GM18499 (cell line): ENCODE measurements at regions not wholly inside any gene's neighbourhood (a gene's known extent, or its start where the extent isn't known, plus 50 kb on each side); places are given as distances from the start of the nearest gene placed in this dataset.
"Not testable (repeated sequence)": the region's sequence is repeated elsewhere in the genome, so short reads cannot be mapped to it uniquely, and the experiment has no call there.

Experiments
- ATAC-seq: cut with Tn5 transposase; IDR thresholded peaks from one replicate; pipeline ENCODE4 v1.9.1; 2021; ENCODE audit warnings: moderate number of reproducible peaks; ENCODE audit not compliant: insufficient read depth, unreplicated experiment

DNA sequence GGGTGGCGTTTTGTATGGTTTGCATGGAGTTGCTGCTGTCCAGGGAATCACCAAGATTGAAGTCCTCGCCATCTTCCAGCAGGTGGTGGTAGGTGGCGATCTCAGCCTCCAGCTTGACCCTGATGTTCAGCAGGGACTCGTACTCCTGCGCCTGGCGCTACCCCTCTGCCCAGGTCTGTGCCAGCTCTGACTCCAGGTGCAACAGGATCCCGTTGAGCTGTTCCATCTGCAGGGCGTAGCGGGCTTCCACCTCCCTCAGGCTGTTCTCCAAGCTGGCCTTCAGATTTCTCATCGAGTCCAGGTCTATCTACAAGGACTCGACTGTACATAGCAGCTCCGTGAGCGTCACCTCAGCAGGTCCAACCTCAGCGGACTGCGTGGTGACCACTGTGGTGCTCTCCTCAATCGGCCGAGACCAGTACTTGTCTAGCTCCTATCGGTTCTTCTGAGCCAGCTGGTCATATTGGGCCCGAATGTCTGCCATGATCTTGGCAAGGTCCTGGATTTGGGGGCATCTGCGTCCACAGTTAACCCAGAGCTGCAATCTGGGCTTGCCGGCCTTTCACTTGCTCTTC, 1584.8 kb upstream of the ACO1 start:
- ATAC-seq, result no peak

DNA sequence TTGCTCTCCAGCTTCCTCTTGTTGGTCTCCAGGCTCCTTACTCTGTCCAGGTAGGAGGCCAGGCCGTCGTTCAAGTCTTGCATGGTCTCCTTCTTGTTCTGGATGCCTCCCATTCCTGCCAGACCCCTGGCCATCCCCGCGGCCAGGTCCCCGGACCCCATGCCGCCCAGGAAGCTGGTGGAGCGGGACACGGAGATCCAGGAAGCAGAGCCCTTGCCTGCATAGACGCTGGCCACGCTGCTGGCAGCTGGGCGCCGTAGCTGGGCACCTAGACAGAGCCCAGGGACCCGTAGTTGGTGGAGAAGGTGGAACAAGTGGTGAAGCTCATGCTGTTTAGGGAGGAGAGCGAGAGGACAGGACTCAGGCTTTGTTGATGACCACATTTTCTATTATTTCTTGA, 1584.0 kb upstream of the ACO1 start:
- no peak for ATAC-seq

DNA sequence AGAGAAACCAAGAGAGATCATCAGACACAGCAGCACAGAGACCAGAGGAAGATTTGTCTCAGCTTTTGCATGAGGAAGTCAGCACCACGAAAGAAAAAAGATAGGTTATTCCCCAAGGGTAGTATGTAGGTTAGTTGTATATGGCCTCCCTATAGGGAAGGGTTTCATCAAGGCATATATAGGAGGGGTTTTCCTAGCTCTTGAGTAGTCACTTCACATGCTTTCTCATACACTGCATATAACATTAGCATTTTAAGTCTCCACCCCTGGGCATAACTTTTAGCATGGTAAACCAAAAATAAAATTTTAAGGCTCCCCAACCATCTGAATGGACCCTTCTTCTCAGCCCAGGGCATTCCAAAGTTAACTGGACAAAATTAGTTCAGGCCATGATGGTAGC, 1571.6 kb upstream of the ACO1 start:
- ATAC-seq, result no peak

DNA sequence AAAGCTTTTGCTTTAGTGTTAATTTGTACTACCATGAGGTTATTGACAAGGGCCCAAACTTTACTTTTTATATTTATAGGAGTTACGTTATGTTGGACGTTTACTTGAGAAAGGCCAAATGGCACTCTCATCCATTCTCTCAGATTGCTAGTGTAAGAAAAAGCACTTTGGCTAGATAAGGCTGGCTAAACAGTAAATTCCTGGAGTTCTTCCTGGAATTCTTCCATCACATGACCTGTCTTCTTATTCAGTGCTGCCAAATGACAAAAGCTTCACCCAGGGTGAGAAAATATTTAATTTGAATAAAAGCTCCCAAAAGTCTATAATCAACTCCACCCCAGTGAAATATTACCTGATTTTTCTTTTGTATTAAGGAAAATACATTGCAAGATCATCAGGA, 1568.9 kb upstream of the ACO1 start:
- ATAC-seq, result no peak

DNA sequence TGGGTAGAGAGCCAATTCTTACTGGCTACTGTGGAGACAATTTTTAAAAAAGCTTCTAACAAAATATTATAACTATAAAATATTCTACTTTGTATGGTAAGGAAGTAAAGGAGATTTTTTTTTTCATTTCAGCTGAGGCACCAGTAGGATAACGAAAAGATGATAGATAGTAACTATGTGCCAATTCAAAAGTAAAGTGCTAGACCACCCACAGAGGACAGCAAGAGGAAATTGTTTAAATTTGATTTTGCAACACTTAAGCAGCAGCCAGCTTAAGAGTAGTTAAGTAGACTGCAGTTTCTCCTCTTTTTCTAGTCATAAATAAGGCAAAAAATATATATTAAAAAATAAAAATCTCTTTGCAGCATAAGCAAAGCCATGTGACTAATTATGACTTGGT, 1539.3 kb upstream of the ACO1 start:
- ATAC-seq, result no peak

DNA sequence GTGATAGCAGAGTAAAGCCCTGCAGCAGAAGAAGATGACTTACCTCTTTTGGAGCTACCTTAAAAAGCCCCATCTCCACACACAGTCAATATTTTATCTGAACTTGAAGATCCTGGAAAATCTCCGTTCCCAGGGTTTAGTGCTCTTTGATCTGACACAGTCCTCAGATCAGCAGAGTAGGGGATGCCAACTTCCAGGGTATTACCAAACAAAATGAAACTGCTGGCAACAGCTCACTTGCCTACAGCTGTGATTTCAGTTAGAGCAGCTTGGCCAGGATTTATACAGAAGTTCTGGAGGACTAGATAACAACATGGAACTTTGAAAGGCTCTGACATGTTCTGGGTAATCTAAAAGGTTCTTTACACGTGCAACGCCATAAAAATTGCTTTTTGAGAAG, 1537.8 kb upstream of the ACO1 start:
- ATAC-seq, result no peak

DNA sequence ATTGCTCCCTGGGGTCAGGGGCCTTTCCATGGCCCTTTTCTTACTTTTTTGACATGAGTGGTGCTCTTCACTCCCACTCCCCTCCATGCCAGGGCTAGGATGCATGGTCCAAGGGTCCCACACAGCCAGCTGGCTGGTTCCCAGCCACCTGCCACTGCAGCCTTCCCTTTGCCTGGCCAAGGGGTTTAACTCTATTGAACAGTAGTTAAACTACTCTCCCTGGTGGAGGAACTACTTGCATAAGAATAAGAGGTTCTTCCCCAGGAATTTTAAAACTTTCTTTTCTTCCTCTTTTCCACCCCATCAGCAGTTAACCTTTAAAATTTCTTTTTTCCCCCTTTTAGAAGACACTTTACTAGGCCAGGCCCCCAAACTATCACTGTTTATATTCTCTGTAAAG, 1532.8 kb upstream of the ACO1 start:
- no peak for ATAC-seq

DNA sequence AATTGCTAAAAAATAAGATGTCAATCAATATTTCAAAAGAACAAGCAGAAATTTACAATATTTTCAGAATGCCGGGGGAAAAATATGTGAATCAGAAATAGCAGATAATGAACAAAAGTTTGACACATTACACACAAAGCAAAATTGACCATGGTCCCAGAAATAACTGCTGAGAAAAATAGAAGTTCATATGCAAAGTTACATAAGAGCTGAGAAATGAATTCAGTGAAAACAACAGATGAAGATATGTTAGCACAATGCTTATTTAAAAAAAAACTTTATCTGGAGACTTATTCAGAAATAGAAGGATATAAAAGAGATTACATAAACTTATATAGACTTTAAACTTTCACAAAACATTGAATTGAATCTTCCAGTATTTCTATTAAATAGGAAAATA, 1483.7 kb upstream of the ACO1 start:
- no peak for ATAC-seq

DNA sequence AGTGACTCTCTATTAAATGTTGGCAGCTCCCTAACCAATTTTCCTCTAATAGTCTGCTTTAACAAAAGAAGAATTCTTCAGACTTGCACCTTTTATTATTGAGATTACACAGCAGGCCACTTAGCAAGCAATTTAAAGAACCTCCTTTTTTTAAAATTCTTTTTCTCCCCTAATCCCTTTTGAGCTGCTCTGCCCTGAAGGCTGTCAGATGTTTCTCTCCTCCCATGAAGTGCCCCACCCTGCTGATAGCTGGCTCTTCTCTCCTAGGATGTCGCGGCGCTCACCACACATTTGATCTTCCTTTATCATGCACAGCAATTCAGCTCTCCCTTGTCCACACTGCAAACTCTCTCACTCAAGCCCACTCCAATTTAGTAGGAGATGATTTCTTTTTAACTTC, 1471.1 kb upstream of the ACO1 start:
- no peak for ATAC-seq

DNA sequence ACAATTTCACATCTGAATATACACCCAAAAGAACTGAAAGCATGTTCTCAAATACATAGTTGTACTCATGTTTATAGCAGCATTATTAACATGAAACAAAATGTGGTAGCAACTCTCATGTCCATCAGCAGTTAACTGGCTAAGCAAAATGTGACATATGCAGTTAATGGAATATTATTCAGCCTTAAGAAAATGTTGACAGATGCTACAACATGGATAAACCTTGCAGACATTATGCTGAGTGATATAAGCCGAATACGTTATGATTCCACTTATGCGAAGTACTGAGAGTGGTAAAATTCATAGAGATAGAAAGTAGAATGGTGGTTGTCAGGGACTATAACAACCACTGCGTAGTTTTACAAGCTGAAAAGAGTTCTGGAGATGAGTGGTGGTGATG, 1469.0 kb upstream of the ACO1 start:
- ATAC-seq, result no peak

DNA sequence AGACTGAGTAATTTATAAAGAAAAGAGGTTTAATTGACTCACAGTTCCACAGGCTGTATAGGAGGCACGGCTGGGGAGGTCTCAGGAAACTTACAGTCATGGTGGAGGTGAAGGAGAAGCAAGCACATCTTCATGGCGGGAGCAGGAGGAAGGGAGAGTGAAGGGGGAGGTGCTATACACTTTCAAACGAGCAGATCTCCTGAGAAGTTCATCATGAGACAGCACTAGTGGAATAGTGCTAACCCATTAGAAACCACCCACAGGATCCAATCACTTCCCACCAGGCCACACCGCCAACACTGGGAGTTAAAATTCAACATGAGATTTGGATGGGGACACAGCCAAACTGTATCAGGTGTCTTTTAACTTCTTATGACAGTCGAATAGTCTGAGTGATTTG, 1459.3 kb upstream of the ACO1 start:
- no peak for ATAC-seq

DNA sequence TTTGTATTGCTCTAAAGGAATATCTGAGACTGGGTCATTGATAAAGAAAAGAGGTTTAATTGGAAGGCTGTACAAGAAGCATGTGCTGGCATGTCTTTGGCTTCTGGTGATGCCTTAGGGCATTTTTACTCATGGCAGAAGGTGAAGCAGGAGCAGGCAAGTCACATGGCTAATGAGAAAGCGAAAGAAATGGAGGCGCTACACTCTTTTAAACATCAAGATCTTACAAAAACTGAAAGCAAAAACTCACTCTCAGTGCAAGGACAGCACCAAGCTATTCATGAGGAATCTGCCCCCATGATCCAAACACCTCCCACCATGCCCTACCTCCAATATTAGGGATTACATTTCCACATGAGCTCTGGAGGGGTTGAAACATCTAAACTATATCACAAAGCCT, 1458.8 kb upstream of the ACO1 start:
- ATAC-seq, result no peak

DNA sequence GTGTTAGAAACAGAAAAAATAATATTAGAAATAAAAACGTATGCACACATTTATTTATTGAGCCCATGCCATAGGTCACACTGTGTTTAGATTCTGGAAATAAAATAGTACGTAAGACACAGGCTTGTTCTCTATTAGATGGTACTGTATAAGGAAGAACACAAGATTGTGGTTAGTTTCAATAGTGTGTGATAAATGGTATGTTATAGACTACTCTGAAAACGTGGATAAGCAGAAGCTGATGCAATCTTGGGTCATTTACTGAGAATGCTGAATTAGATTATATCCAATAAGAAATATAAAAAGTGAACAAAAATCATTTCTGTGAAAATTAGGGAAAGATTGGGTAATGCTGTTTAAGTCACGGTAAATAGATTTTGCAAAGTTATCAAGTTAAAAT, 1456.4 kb upstream of the ACO1 start:
- ATAC-seq, result no peak

DNA sequence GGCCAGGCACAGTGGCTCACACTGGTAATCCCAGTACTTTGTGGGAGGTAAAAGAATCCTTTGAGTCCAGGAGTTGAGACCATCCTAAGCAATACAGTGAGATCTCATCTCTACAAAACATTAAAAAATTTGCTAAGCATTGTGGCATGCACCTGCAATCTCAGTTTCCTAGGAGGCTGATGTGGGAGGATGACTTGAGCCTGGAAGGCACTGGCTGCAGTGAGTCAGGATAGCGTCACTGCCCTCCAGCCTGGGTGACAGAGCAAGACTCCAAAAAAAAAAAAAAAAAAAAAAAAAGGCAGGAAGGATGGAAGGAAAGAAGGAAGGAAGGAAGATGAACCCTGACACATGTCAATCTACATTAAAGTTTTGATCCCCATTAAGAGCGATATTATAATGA, 1452.2 kb upstream of the ACO1 start:
- no peak for ATAC-seq

DNA sequence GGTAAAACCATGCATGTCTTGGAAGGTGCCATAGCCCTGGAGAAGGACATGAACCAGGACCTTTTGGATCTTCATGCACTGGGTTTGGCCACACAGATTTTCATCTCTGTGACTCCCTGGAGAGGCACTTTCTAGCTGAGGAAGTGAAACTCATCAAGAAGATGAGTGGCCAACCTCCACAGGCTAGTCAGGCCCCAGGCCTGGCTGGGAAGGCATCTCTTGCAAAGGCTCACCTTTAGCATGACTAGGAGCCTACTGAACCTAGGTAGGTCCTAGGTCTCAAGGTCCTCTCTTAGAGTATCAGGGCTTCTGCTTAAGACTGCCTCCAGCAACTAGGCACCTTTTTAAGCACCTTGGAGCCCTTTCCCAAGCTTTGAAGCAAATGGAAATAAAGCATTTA, 1448.7 kb upstream of the ACO1 start:
- ATAC-seq, result no peak

DNA sequence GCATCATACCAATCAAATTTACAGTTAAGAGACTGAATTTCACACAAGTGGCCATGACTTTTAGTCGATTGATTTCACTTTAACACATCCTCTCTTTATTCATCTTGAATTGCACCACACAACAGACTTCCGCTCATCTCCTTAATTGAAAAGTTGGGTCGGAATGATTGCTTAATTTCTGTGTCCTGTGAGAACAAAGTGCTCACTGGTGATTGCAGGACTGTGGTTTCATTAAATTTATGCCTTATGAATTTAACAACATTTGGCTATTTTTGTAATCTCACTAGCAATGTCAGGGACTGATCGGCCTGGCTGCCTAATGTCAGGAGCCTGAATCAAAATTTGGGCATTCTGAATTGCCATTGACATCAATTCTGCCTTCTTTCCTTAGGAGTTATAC, 1447.3 kb upstream of the ACO1 start:
- ATAC-seq, result no peak

DNA sequence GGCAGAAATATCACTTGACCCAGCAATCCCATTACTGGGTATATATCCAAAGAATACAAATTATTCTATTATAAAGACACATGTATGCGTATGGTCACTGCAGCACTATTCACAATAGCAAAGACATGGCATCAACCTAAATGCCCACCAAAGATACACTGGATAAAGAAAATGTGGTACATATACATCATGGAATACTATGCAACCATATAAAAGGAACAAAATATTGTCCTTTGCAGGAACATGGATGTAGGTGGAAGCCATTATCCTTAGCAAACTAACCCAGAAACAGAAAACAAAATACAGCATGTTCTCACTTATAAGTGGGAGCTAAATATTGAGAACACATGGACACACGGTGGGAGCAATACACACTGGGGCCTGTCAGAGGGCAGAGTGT, 1441.6 kb upstream of the ACO1 start:
- ATAC-seq, result not testable (repeated sequence)

DNA sequence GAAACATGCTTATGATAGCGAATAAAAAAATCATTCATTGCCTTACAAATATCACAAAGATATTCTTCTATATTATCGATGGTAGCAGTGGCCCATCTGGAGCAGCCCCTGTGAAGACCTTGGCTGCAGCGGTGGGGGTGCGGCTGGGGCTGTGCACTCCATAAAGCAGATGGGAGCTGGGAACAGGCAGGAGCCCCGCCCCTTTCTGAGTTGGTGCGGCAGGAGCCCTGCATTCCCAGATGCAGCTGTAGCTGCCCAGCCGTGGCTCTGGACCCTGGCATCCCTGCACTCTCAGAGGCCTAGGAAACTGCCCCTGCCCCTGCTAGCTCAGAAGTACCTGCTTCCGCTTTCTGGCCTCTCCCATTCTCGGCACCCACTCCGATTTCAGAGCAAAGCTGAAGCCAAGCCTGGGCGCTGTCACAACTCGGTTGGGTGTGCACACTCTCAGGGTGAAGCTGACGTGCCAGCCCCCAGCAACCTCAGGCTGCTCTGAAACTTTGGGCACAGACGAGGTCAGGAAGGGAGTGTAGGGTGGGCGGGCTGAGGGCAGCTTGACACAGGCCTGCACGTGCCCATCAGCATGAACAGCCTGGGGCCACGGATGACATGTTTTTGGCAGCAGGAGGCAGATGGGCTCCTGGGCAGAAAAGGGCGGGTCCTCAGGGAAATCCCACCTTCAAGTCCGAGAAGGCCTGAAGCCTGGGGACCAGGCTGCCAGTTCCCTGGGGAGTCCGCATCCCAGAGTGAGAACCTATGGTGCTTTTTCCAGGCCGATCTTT, 1440.8 kb upstream of the ACO1 start:
- ATAC-seq, result no peak

DNA sequence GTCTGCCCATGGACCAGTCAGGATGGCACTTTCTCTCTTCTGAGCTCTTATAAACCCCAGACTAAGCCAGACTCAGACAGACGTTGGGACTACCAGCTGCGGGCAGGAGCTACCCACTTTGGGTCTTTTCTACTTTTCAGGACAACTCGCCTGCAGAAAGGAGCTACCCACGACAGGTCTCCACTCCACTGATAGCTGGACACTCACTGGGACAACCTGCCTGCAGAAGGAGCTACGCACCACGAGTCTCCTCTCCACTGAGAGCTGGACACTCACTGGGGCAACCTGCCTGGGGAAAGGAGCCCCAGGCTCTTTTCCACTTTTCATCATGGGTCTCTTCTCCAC, 1440.2 kb upstream of the ACO1 start:
- ATAC-seq, result no peak

DNA sequence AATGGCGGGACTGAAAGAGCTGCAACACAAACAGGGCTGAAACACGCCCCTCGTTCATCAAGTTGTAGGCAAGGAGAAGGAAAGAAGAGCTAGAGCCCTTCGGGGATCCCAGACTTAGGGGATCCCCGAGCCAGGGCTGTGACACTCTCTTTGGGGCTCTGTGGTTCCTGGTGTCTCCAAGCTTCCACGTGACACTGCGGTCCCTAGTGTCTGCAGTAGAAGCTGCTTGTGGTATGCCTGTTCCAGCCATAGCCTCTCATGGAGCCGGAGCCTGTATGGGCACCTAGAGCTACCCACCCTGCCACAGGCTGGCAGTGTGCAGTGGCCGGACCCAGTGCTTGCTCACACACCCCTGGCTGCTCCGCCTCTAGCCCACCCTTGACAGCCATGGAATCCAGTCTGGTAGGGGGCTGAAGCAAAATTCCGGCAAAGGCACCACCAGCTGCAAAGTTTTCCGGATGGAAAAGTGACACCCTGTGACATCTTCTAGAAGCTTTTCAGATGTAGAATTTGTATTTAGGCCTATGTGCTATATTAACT, 1439.6 kb upstream of the ACO1 start:
- ATAC-seq, result no peak

DNA sequence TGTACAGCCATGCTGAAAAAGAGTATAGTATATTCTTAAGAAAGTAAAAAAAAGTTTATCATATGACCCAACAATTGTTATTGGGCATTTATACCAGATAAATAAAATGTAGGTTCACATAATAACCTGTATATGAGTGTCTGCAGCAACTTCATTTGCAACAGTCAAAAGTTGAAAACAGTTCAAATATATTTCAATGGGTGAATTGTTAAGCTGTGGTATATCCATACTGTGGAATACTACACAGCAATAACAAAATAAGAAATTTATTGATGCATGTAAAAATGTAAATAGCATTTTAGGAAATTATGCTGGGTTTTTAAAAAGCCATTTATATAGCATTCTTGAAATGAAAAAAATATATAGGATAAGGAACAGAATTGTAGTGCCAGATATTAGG, 1420.1 kb upstream of the ACO1 start:
- ATAC-seq, result no peak

DNA sequence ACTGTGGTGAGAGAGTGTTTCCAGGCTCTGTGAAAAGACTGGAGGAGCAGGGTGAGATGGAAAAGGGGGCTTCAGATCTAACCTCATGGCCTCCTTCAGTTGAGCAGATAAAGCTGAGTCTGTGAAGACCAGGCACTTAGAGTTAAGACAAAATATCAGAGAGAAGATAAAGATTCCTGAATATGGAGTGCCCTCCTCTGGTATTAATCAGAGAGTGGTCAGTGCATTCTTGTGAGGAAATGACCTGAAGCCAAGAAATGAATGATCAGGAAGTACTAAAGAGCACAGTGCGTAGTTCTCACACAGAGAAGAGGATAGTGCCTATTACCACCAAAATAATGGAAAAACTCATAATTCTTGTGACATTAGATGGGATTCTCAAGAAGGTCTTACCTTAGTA, 1417.0 kb upstream of the ACO1 start:
- no peak for ATAC-seq
